Endothelial cell of umbilical vein (primary cell): ENCODE measurements at regions not wholly inside any gene's neighbourhood (a gene's known extent, or its start where the extent isn't known, plus 50 kb on each side); places are given as distances from the start of the nearest gene placed in this dataset.

Experiments used
- EZH2 ChIP-seq: IDR thresholded peaks from 2 replicates; pipeline ENCODE4 v1.6.1; 2012; ENCODE audit warnings: borderline replicate concordance, low read depth, mild to moderate bottlenecking, moderate library complexity, low read length, inconsistent platforms; ENCODE audit not compliant: severe bottlenecking
- JUN ChIP-seq: IDR thresholded peaks from 2 replicates; pipeline ENCODE4 v1.6.1; 2011; ENCODE audit warnings: borderline replicate concordance, low read depth; ENCODE audit not compliant: insufficient read length, insufficient read depth
- MYC ChIP-seq: IDR thresholded peaks from one replicate; pipeline ENCODE4 v1.6.1; 2011; ENCODE audit warnings: mild to moderate bottlenecking, low read depth, low read length
- POLR2A ChIP-seq: IDR thresholded peaks from 2 replicates; pipeline ENCODE4 v1.6.1; 2012; ENCODE audit warnings: low read depth, mild to moderate bottlenecking, control low read depth, low read length
- POLR2AphosphoS5 ChIP-seq: IDR thresholded peaks from 2 replicates; pipeline ENCODE4 v1.6.1; 2012; ENCODE audit warnings: low read depth, mild to moderate bottlenecking, control low read depth, low read length, moderate library complexity; ENCODE audit not compliant: insufficient read depth
- TF ChIP-seq, protein P1 (sequence below), 2 donors: IDR thresholded peaks; 1 replicate in 1 of 2; 2 replicates in 1 of 2; pipeline ENCODE4 v1.5.1; 2011; ENCODE audit warnings: low read length in 2 of 2, mild to moderate bottlenecking in 2 of 2, moderate library complexity in 2 of 2, control low read depth in 1 of 2, inconsistent platforms in 1 of 2, low read depth in 1 of 2; ENCODE audit not compliant: insufficient read depth in 1 of 2; ENCODE audit errors: extremely low read depth in 1 of 2
- TF ChIP-seq, protein P2 (sequence below): IDR thresholded peaks from 2 replicates; pipeline ENCODE4 v1.6.1; 2011; ENCODE audit not compliant: insufficient read depth, insufficient read length

DNA sequence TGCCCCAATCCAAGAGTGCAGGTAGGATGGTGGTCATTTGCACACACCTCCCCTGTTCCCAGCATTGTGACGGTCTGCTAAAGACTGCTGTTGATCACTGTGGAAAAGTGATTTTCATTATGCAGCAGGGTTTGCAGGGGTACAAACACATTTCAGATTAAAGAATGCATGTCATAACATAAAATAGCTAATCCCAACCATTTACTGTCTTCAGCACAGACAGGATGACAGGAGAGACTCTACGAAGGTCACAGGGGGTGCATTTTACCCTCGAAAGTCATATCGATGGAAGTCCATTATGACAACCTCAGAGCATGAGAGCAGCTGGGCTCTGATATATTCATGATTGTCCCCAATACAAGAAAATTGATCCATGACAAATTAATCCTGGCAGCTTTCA lies 302.6 kb downstream of the AJAP1 start:
- TF ChIP-seq, protein P1, sequence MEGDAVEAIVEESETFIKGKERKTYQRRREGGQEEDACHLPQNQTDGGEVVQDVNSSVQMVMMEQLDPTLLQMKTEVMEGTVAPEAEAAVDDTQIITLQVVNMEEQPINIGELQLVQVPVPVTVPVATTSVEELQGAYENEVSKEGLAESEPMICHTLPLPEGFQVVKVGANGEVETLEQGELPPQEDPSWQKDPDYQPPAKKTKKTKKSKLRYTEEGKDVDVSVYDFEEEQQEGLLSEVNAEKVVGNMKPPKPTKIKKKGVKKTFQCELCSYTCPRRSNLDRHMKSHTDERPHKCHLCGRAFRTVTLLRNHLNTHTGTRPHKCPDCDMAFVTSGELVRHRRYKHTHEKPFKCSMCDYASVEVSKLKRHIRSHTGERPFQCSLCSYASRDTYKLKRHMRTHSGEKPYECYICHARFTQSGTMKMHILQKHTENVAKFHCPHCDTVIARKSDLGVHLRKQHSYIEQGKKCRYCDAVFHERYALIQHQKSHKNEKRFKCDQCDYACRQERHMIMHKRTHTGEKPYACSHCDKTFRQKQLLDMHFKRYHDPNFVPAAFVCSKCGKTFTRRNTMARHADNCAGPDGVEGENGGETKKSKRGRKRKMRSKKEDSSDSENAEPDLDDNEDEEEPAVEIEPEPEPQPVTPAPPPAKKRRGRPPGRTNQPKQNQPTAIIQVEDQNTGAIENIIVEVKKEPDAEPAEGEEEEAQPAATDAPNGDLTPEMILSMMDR (IDR thresholded peaks at IDR 0.05; ENCODE audit: extremely low read depth in 1 of 2, insufficient read depth in 1 of 2, low read depth in 1 of 2, low read length in 2 of 2), result no peak
- TF ChIP-seq POLR2AphosphoS5 (no peak), JUN (no peak), POLR2A (no peak), EZH2 (no peak), MYC (no peak)
- TF ChIP-seq, protein P2, sequence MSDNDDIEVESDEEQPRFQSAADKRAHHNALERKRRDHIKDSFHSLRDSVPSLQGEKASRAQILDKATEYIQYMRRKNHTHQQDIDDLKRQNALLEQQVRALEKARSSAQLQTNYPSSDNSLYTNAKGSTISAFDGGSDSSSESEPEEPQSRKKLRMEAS, result no peak
